ENCODE measurements at regions not wholly inside any gene's neighbourhood (a gene's known extent, or its start where the extent isn't known, plus 50 kb on each side); places are given as distances from the start of the nearest gene placed in this dataset.
A peak's percentile ranks its signal among the peaks of the same experiment; 100 is the strongest.

GRCh38 chr4:1531683-1532548, 125.7 kb upstream of the NKX1-1 start:
- Mint-ChIP-seq H3K4me3 (no peak overlapping the region), H3K27ac (no peak overlapping the region), H3K36me3 (no peaks in the 10 kb centered on the region), H3K27me3 (peaks cover 12 to 27% of the 10 kb centered on the region in 2 donors), H3K9me3 (no peaks in the 10 kb centered on the region), H3K4me1 (no peaks in the 10 kb centered on the region)
- no peaks in the 10 kb centered on the region for H3K27me3 ChIP-seq (ENCODE audit: insufficient read depth, low read length)
- no peaks in the 10 kb centered on the region for H3K36me3 ChIP-seq (ENCODE audit: insufficient read depth, low read length)
- intact Hi-C loops (cut with micrococcal nuclease), result no loop called here
- ChIA-PET POLR2A (ENCODE audit: partially characterized antibody) (no interaction called here), CTCF (ENCODE audit: partially characterized antibody) (interaction anchor here (2.6 kb wide), 1 partner anchor 17 kb away, joined by 7 read pairs; no protein-coding TSS in a partner anchor)
- H3K9me3 ChIP-seq (ENCODE audit: control insufficient read depth in 1 of 2, low read length in 2 of 2), result no peaks in the 10 kb centered on the region
- H3K4me3 ChIP-seq (ENCODE audit: low read length in 2 of 2), result no peak overlapping the region
- no peaks in the 10 kb centered on the region for H3K4me1 ChIP-seq (ENCODE audit: insufficient read depth, low read length)
- H3K27ac ChIP-seq (ENCODE audit: low read depth, low read length), result no peak overlapping the region
- DNase-seq, result no peak

GRCh38 chr4:1530356-1530755, 124.1 kb upstream of the NKX1-1 start:
- no peak overlapping the region for H3K27ac ChIP-seq (ENCODE audit: low read depth, low read length)
- no peaks in the 10 kb centered on the region for H3K27me3 ChIP-seq (ENCODE audit: insufficient read depth, low read length)
- no peaks in the 10 kb centered on the region for H3K9me3 ChIP-seq (ENCODE audit: control insufficient read depth in 1 of 2, low read length in 2 of 2)
- intact Hi-C loops (cut with micrococcal nuclease), result no loop called here
- ChIA-PET CTCF (ENCODE audit: partially characterized antibody) (interaction anchor here (1.4 to 2.6 kb wide), 3 partner anchors 17 to 19 kb away, joined by 4 to 7 read pairs (median 4); no protein-coding TSS in a partner anchor), POLR2A (ENCODE audit: partially characterized antibody) (no interaction called here)
- Mint-ChIP-seq H3K36me3 (no peaks in the 10 kb centered on the region), H3K4me1 (no peaks in the 10 kb centered on the region), H3K27ac (no peak overlapping the region), H3K4me3 (no peak overlapping the region), H3K27me3 (peaks cover 12 to 32% of the 10 kb centered on the region in 2 donors), H3K9me3 (peaks cover 0 to 6% (median 1%) of the 10 kb centered on the region in 8 donors)
- no peak overlapping the region for H3K4me3 ChIP-seq (ENCODE audit: low read length in 2 of 2)
- DNase-seq, result no peak
- H3K36me3 ChIP-seq (ENCODE audit: insufficient read depth, low read length), result no peaks in the 10 kb centered on the region
- H3K4me1 ChIP-seq (ENCODE audit: insufficient read depth, low read length), result no peaks in the 10 kb centered on the region

- intact Hi-C loops (cut with micrococcal nuclease), result no loop called here
- H3K36me3 Mint-ChIP-seq, result no peaks in the 10 kb centered on the region
- H3K9me3 Mint-ChIP-seq, result peaks cover 0 to 16% (median 7%) of the 10 kb centered on the region in 8 donors
- H3K27ac ChIP-seq (ENCODE audit: low read depth, low read length), result no peak overlapping the region
- no peak overlapping the region for H3K4me3 Mint-ChIP-seq
- POLR2A ChIA-PET (ENCODE audit: partially characterized antibody), result interaction anchor here (1.2 kb wide), 1 partner anchor 11 kb away, joined by 3 read pairs; no protein-coding TSS in a partner anchor
- peaks cover 29 to 43% of the 10 kb centered on the region in 2 donors for H3K27me3 Mint-ChIP-seq
- CTCF ChIA-PET (ENCODE audit: partially characterized antibody), result no interaction called here
- no peak overlapping the region for H3K27ac Mint-ChIP-seq
- H3K4me1 ChIP-seq (ENCODE audit: insufficient read depth, low read length), result no peaks in the 10 kb centered on the region
- H3K4me1 Mint-ChIP-seq, result peaks cover 0 to 3% (median 2%) of the 10 kb centered on the region in 4 donors
- H3K9me3 ChIP-seq (ENCODE audit: control insufficient read depth in 1 of 2, low read length in 2 of 2), result no peaks in the 10 kb centered on the region
- DNase-seq, result no peak
- no peak overlapping the region for H3K4me3 ChIP-seq (ENCODE audit: low read length in 2 of 2)
- no peaks in the 10 kb centered on the region for H3K36me3 ChIP-seq (ENCODE audit: insufficient read depth, low read length)
- no peaks in the 10 kb centered on the region for H3K27me3 ChIP-seq (ENCODE audit: insufficient read depth, low read length)
These were observed 118.5 kb upstream of the NKX1-1 start for GRCh38 chr4:1524761-1525160.

- H3K27me3 Mint-ChIP-seq, result peaks cover 26 to 38% of the 10 kb centered on the region in 2 donors
- peaks cover 0 to 3% (median 2%) of the 10 kb centered on the region in 4 donors for H3K4me1 Mint-ChIP-seq
- no peak for DNase-seq
- no peak overlapping the region for H3K4me3 ChIP-seq (ENCODE audit: low read length in 2 of 2)
- H3K27me3 ChIP-seq (ENCODE audit: insufficient read depth, low read length), result no peaks in the 10 kb centered on the region
- H3K9me3 Mint-ChIP-seq, result peaks cover 0 to 16% (median 7%) of the 10 kb centered on the region in 8 donors
- no peak overlapping the region for H3K27ac Mint-ChIP-seq
- no peak overlapping the region for H3K27ac ChIP-seq (ENCODE audit: low read depth, low read length)
- H3K4me3 Mint-ChIP-seq, result no peak overlapping the region
- POLR2A ChIA-PET (ENCODE audit: partially characterized antibody), result interaction anchor here (1.2 kb wide), 1 partner anchor 11 kb away, joined by 3 read pairs; no protein-coding TSS in a partner anchor
- CTCF ChIA-PET (ENCODE audit: partially characterized antibody), result no interaction called here
- intact Hi-C loops (cut with micrococcal nuclease), result no loop called here
- no peaks in the 10 kb centered on the region for H3K36me3 Mint-ChIP-seq
- H3K36me3 ChIP-seq (ENCODE audit: insufficient read depth, low read length), result no peaks in the 10 kb centered on the region
- H3K9me3 ChIP-seq (ENCODE audit: control insufficient read depth in 1 of 2, low read length in 2 of 2), result no peaks in the 10 kb centered on the region
- no peaks in the 10 kb centered on the region for H3K4me1 ChIP-seq (ENCODE audit: insufficient read depth, low read length)
These were observed 117.8 kb upstream of the NKX1-1 start for GRCh38 chr4:1523907-1524636.

- Mint-ChIP-seq H3K27me3 (peaks cover 22 to 34% of the 10 kb centered on the region in 2 donors), H3K4me1 (peaks cover 0 to 3% (median 2%) of the 10 kb centered on the region in 4 donors), H3K9me3 (peaks cover 0 to 16% (median 7%) of the 10 kb centered on the region in 8 donors), H3K36me3 (no peaks in the 10 kb centered on the region), H3K4me3 (peak overlapping the region in 1 of 8 donors; percentile 46), H3K27ac (peak overlapping the region in 1 of 7 donors; percentile 27)
- POLR2A ChIA-PET (ENCODE audit: partially characterized antibody), result no interaction called here
- intact Hi-C loops (cut with micrococcal nuclease), result no loop called here
- no peak overlapping the region for H3K27ac ChIP-seq (ENCODE audit: low read depth, low read length)
- H3K9me3 ChIP-seq (ENCODE audit: control insufficient read depth in 1 of 2, low read length in 2 of 2), result no peaks in the 10 kb centered on the region
- DNase-seq, result no peak
- H3K27me3 ChIP-seq (ENCODE audit: insufficient read depth, low read length), result no peaks in the 10 kb centered on the region
- no peaks in the 10 kb centered on the region for H3K36me3 ChIP-seq (ENCODE audit: insufficient read depth, low read length)
- no peaks in the 10 kb centered on the region for H3K4me1 ChIP-seq (ENCODE audit: insufficient read depth, low read length)
- CTCF ChIA-PET (ENCODE audit: partially characterized antibody), result no interaction called here
- H3K4me3 ChIP-seq (ENCODE audit: low read length in 2 of 2), result no peak overlapping the region
These were observed 117.3 kb upstream of the NKX1-1 start for GRCh38 chr4:1523506-1523905.

- POLR2A ChIA-PET (ENCODE audit: partially characterized antibody), result no interaction called here
- H3K9me3 Mint-ChIP-seq, result peaks cover 0 to 16% (median 7%) of the 10 kb centered on the region in 8 donors
- DNase-seq, result no peak
These were observed 116.8 kb upstream of the NKX1-1 start for GRCh38 chr4:1523033-1523432.

GRCh38 chr4:1522606-1523005, 116.4 kb upstream of the NKX1-1 start:
- DNase-seq, result no peak
- no peaks in the 10 kb centered on the region for H3K9me3 ChIP-seq (ENCODE audit: control insufficient read depth in 1 of 2, low read length in 2 of 2)
- ChIA-PET CTCF (ENCODE audit: partially characterized antibody) (no interaction called here), POLR2A (ENCODE audit: partially characterized antibody) (no interaction called here)
- no peaks in the 10 kb centered on the region for H3K27me3 ChIP-seq (ENCODE audit: insufficient read depth, low read length)
- Mint-ChIP-seq H3K36me3 (no peaks in the 10 kb centered on the region), H3K4me1 (peaks cover 0 to 3% (median 2%) of the 10 kb centered on the region in 4 donors), H3K9me3 (peaks cover 0 to 16% (median 7%) of the 10 kb centered on the region in 8 donors), H3K27me3 (peaks cover 22 to 39% of the 10 kb centered on the region in 2 donors), H3K4me3 (no peak overlapping the region), H3K27ac (no peak overlapping the region)
- H3K36me3 ChIP-seq (ENCODE audit: insufficient read depth, low read length), result no peaks in the 10 kb centered on the region
- no peak overlapping the region for H3K27ac ChIP-seq (ENCODE audit: low read depth, low read length)
- no peak overlapping the region for H3K4me3 ChIP-seq (ENCODE audit: low read length in 2 of 2)
- intact Hi-C loops (cut with micrococcal nuclease), result no loop called here
- no peaks in the 10 kb centered on the region for H3K4me1 ChIP-seq (ENCODE audit: insufficient read depth, low read length)

More at GRCh38 chr4:1523033-1523432, 116.8 kb upstream of the NKX1-1 start:
- Histone ChIP-seq H3K27me3 (ENCODE audit: insufficient read depth, low read length) (no peaks in the 10 kb centered on the region), H3K27ac (ENCODE audit: low read depth, low read length) (no peak overlapping the region), H3K36me3 (ENCODE audit: insufficient read depth, low read length) (no peaks in the 10 kb centered on the region), H3K4me3 (ENCODE audit: low read length in 2 of 2) (no peak overlapping the region), H3K9me3 (ENCODE audit: control insufficient read depth in 1 of 2, low read length in 2 of 2) (no peaks in the 10 kb centered on the region), H3K4me1 (ENCODE audit: insufficient read depth, low read length) (no peaks in the 10 kb centered on the region)
- Mint-ChIP-seq H3K4me3 (peak overlapping the region in 1 of 8 donors; percentile 46), H3K27me3 (peaks cover 22 to 39% of the 10 kb centered on the region in 2 donors), H3K4me1 (peaks cover 0 to 3% (median 2%) of the 10 kb centered on the region in 4 donors), H3K36me3 (no peaks in the 10 kb centered on the region), H3K27ac (no peak overlapping the region)
- CTCF ChIA-PET (ENCODE audit: partially characterized antibody), result no interaction called here
- intact Hi-C loops (cut with micrococcal nuclease), result no loop called here

Measured in CD4-positive, alpha-beta memory T cell (primary cell).